22Rv1 (cell line): ENCODE measurements at regions not wholly inside any gene's neighbourhood (a gene's known extent, or its start where the extent isn't known, plus 50 kb on each side); places are given as distances from the start of the nearest gene placed in this dataset.

ENCODE experiments used
- H3K27ac ChIP-seq: fragments of 450-650 bp; 2 replicates; pipeline ENCODE4 v1.5.1; 2017
- ZFX ChIP-seq: fragments of 450-650 bp; IDR thresholded peaks from 2 replicates; pipeline ENCODE4 v1.6.1; 2017; ENCODE audit warnings: antibody characterized with exemption, borderline replicate concordance
- TF ChIP-seq, protein P1 (sequence below): fragments of 450-650 bp; IDR thresholded peaks from 2 replicates; pipeline ENCODE4 v1.5.1; 2017; ENCODE audit warnings: mild to moderate bottlenecking

DNA sequence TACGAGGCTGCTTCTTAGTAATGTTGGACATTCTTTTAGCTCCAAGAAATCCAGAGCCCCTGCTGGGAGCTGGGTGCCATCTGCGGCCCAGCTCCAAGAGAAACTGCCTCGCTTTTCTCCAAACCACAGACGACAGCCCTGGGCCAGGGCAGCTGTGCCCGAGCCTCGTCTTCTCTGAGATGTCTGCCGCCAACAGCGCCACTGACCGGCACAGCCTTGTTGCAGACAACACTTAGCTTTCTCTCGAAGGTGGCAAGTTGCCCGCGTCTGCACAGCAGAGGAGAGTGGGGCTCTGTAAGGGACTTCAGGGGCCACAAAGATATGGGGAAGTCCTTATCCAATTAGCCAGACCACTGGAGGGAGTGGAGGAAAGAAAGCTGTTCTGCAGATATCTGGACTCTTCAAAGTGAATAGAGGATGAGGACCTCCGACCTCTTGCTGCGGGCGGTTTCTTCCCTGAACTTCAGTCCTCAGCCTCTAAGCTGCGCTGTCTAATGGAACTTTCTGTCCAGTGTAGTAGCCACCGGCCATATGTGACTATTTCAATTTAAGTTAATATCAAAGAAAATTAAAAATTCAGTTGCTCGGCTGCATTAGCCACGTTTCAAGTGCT is 63.9 kb upstream of the DISP3 start:
- H3K27ac ChIP-seq, result no peak overlapping the region
- no peak for TF ChIP-seq ZFX
- TF ChIP-seq, protein P1, sequence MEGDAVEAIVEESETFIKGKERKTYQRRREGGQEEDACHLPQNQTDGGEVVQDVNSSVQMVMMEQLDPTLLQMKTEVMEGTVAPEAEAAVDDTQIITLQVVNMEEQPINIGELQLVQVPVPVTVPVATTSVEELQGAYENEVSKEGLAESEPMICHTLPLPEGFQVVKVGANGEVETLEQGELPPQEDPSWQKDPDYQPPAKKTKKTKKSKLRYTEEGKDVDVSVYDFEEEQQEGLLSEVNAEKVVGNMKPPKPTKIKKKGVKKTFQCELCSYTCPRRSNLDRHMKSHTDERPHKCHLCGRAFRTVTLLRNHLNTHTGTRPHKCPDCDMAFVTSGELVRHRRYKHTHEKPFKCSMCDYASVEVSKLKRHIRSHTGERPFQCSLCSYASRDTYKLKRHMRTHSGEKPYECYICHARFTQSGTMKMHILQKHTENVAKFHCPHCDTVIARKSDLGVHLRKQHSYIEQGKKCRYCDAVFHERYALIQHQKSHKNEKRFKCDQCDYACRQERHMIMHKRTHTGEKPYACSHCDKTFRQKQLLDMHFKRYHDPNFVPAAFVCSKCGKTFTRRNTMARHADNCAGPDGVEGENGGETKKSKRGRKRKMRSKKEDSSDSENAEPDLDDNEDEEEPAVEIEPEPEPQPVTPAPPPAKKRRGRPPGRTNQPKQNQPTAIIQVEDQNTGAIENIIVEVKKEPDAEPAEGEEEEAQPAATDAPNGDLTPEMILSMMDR, result peak; percentile 47

DNA sequence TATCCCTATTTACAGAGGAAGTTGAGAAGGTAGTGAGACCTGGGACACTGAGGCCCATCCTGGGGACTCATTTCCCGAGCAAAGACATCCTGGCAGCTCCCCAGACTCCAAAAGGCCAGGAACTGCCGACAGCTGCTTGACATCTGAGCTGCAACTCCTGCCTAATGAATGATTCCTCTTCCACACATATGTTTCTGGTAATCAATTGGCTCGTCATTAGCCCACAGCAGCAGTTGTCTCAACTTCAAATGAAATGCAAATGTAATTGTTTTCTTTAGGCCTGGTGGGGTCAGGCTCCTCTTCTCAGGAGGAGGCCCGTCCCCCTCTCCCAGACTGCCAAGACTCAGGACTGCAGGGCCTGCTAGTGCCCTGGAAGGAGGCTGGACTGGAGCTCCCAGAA is 61.8 kb upstream of the DISP3 start:
- TF ChIP-seq ZFX, result no peak
- TF ChIP-seq, protein P1, result no peak
- H3K27ac ChIP-seq, result no peak overlapping the region

DNA sequence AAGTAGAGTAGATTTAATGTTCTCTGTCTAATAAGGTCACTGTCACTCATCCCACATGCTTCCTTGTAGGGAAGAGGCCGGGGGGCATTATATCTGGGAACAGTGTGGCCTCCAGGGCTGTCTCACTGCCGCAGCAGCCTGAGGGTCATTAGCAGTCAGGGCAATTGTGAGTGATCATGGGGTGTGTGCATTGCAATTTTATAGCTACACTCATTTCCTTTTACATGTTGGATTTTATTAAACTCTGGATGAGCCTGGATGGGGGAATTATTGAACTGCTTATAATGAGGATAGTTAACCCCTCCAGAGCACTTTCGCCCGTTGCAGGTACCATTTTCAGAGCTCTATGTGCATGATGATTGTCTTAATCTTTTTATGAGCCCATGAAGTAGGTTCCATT is 60.9 kb upstream of the DISP3 start:
- H3K27ac ChIP-seq, result no peak overlapping the region
- TF ChIP-seq, protein P1, result no peak
- TF ChIP-seq ZFX, result no peak

DNA sequence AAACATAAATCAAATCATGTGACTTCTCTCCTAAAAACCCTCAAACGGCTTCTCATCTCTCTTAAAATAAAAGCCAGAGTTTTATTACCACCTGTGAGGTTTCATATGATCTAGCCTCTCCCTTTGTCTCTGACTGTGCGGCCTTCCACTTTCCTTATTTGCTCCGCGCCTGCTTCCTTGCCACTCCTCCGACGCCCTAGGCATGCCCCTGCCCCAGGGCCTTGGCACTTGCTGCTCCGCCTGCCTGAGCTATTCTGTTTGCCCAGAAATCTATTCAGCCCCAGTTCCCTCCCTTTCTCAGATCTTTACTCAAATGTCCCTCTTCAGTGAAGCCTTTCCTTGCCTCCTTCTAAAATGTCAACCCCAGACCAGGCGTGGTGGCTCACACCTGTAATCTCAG is 57.5 kb upstream of the DISP3 start:
- TF ChIP-seq, protein P1, result no peak
- no peak for TF ChIP-seq ZFX
- H3K27ac ChIP-seq, result no peak overlapping the region

DNA sequence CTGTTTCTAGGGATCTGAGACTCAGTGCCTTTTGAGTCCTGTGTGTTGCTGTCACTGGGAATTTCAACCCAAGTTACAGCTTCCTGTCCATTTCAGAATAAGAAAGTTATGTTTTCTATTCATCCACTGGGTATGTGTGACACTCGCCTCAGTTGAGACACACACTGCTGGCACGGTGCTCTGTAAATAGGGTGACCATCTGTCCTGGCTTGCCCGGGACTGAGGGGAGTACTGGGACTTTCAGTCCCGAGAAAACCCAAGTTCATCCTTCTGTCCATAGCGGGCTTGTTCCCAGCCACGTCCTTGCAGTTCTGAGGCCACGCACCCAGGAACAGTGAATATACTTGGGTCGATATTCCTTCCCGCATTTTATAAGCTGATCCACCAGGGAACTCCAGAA is 56.3 kb upstream of the DISP3 start:
- no peak for TF ChIP-seq ZFX
- TF ChIP-seq, protein P1, result no peak
- no peak overlapping the region for H3K27ac ChIP-seq

DNA sequence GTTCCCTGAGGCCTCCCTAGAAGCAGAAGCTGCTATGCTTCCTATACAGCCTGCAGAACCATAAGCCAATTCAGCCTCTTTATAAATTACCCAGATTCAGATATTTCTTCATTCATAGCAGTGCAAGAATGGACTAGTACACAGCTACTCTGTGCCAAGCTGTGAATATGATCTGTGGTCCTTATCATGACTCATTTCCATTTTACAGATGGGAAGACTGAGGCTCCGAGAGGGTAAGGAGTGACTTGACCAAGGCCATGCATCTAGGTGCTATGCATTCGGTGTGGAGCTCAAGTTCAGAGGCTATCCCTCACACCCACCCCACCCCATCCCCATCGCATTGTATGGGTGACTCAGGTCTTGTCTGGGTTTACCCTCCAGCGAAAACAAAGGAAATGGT is 52.3 kb upstream of the DISP3 start:
- no peak overlapping the region for H3K27ac ChIP-seq
- TF ChIP-seq, protein P1, result no peak
- no peak for TF ChIP-seq ZFX

DNA sequence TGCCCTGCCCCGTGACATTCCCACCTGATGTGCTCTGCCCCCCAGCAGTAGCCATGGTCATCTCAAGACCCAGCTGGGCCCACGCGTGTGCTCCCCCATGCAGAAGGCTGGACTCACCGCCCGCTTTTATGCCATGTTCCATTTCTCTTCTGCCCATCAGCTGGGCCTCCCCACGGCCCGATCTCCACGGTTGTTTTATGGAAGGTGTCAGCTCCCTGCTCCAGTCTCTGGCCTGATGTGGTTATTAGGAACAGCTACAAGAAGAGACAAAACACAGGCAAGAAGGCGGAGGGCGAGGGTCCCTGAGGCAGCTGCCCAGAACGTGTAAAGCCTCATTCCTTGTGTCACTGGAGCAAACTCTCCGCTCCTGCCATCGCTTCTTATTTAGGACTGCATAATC is 50.2 kb upstream of the DISP3 start:
- H3K27ac ChIP-seq, result no peak overlapping the region
- TF ChIP-seq ZFX, result no peak
- TF ChIP-seq, protein P1, result no peak
